Thoracic aorta (tissue), 2 donors: ENCODE measurements at regions not wholly inside any gene's neighbourhood (a gene's known extent, or its start where the extent isn't known, plus 50 kb on each side); places are given as distances from the start of the nearest gene placed in this dataset.

Experiments
- ATAC-seq: fragments of 150-250 bp; one replicate; pipeline ENCODE4 v1.8.0; 2017; ENCODE audit warnings: low read depth; ENCODE audit not compliant: insufficient number of reproducible peaks, low FRiP score
- DNase-seq: peaks from one replicate; pipeline ENCODE4 v3.0.0-alpha.2; 2020; ENCODE audit warnings: low spot score
- H3K27ac ChIP-seq, 2 donors: fragments of 200-600 bp; sonication (generic); 1 replicate in 1 of 2; 2 replicates in 1 of 2; pipeline ENCODE4 v1.5.1; 2016; ENCODE audit warnings: mild to moderate bottlenecking in 2 of 2, moderate library complexity in 2 of 2
- H3K27me3 ChIP-seq: fragments of 200-600 bp; sonication (generic); replicated peaks from 2 replicates; pipeline ENCODE4 v1.6.0; 2016; ENCODE audit warnings: mild to moderate bottlenecking; ENCODE audit not compliant: insufficient read depth
- H3K36me3 ChIP-seq: fragments of 200-600 bp; sonication (generic); one replicate; pipeline ENCODE4 v1.5.1; 2016
- H3K4me1 ChIP-seq, 2 donors: fragments of 200-600 bp; sonication (generic); 1 replicate in 1 of 2; 2 replicates in 1 of 2; pipeline versions ENCODE4 v1.5.1 to v1.6.0; 2016; ENCODE audit warnings: low read depth in 2 of 2, mild to moderate bottlenecking in 1 of 2; ENCODE audit not compliant: control insufficient read depth in 1 of 2
- H3K4me3 ChIP-seq: fragments of 200-600 bp; sonication (generic); 2 replicates; pipeline ENCODE4 v1.5.1; 2016; ENCODE audit warnings: mild to moderate bottlenecking
- H3K9me3 ChIP-seq: fragments of 200-600 bp; sonication (generic); 2 replicates; pipeline ENCODE4 v1.5.1; 2016
- TF ChIP-seq, protein P1 (sequence below): fragments of 200-600 bp; sonication (generic); IDR thresholded peaks from one replicate; pipeline ENCODE4 v1.5.1; 2019; ENCODE audit warnings: antibody characterized with exemption

DNA sequence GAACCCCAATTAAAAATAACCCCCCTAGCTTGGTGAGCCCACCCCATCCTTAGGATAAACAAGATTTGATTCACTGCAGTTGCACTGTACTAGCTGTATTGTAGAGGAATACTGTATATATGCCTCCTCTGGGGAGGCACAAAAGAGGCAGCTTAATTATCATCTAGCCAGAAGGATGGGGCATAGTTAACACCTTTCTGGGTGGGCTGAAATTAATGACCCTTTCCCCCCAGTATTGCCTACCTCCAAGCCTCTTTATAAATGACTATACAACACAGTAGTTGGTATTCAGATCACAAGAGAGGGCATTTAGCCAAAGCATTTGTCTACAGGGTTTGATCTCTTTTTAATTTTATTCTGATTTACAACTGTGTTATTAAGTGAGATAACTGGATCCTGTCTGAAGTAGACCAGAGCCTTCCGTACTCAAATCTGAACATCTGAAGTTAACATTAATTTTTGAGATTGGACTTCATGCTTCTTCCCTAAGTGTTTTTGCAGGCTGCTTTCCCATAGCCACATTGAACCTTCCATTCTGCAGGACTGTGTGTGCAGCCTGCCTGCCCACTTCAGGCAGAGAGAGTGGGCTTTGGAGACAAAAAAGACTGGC, 807.0 kb upstream of the ARRDC4 start:
- Histone ChIP-seq H3K4me3 (no peak overlapping the region), H3K36me3 (no peaks in the 10 kb centered on the region), H3K4me1 (no peaks in the 10 kb centered on the region), H3K27ac (no peak overlapping the region), H3K9me3 (no peaks in the 10 kb centered on the region), H3K27me3 (no peaks in the 10 kb centered on the region)
- TF ChIP-seq, protein P1, sequence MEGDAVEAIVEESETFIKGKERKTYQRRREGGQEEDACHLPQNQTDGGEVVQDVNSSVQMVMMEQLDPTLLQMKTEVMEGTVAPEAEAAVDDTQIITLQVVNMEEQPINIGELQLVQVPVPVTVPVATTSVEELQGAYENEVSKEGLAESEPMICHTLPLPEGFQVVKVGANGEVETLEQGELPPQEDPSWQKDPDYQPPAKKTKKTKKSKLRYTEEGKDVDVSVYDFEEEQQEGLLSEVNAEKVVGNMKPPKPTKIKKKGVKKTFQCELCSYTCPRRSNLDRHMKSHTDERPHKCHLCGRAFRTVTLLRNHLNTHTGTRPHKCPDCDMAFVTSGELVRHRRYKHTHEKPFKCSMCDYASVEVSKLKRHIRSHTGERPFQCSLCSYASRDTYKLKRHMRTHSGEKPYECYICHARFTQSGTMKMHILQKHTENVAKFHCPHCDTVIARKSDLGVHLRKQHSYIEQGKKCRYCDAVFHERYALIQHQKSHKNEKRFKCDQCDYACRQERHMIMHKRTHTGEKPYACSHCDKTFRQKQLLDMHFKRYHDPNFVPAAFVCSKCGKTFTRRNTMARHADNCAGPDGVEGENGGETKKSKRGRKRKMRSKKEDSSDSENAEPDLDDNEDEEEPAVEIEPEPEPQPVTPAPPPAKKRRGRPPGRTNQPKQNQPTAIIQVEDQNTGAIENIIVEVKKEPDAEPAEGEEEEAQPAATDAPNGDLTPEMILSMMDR, result no peak
- ATAC-seq, result no peak
- DNase-seq, result no peak

DNA sequence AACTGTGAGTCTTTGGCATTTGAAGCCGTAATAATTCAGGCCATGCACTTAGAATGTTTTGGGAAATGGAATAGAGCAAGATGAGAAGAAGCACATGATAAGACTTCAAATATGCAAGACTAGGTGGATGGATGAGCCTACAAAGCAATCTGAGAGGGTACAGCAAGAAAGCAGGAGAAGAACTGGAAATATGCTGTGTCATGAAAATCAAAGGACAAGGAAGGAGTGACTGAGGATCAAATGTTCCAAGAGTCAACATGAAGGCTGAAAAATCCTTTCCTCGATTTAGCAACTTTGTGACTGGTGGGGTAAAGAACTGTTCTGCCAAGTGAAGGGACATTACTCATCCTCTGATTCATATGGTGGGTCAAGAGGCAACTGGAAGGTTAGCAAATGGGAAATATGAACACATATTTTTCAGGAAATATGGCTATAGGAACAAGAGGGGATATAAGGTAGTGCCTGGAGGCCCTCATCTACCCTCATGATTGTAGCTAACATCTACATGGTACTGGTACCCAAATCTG, 803.7 kb upstream of the ARRDC4 start:
- no peaks in the 10 kb centered on the region for H3K36me3 ChIP-seq
- H3K27ac ChIP-seq, result no peak overlapping the region
- no peaks in the 10 kb centered on the region for H3K9me3 ChIP-seq
- DNase-seq, result no peak
- ATAC-seq, result no peak
- no peaks in the 10 kb centered on the region for H3K4me1 ChIP-seq
- TF ChIP-seq, protein P1, result no peak
- no peak overlapping the region for H3K4me3 ChIP-seq
- no peaks in the 10 kb centered on the region for H3K27me3 ChIP-seq

DNA sequence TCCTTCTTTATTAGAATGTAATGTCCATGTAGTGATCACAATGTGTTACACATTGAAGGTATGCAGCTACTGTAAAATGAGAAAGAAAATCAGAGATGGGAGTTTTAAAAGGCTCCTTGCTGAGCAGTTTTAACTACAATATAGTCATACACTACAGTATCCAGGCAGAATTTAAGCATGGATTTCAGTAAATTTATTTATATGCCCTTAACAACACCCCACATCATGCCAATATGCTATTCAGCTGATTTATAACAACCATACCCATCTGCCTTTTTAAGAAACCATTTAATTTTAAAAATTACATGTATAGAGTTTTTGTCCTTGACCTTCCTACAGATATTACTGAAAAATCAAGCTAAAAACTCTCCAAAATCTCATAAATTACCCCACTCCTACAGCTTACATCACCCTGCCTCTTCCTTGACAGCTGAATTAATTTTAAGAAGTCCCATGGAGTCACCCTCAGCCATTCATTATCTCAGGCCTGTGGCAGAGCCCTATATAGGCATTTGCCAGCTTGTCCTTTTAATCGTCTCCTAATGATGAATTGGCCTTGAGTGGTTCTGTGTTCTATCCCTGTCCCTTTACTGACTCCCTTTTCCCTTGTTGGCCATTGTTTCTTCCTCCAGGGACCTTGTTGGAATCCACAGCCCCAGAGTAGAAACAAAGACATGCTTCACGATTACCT, 797.6 kb upstream of the ARRDC4 start:
- TF ChIP-seq, protein P1, result no peak
- Histone ChIP-seq H3K4me3 (no peak overlapping the region), H3K27ac (no peak overlapping the region), H3K27me3 (no peaks in the 10 kb centered on the region), H3K9me3 (no peaks in the 10 kb centered on the region), H3K36me3 (no peaks in the 10 kb centered on the region), H3K4me1 (no peaks in the 10 kb centered on the region)
- no peak for DNase-seq
- no peak for ATAC-seq

DNA sequence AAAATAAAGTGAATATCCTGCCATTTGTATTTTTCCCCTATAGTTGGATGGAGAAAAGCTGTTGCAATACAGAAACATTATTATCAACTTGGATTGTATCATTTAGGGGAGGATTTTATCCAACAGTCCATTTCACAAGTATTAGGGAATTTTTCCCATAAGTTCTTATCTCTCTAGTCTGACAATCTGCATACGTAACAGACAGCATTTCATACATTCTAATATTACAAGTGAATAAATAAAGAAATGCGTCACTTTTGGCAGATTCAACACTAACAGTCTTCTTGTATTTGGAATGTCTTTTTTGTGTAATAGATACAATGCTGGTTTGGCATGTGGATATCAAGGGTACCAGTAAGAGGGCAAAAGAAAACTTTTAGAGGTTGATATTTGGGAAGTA, 795.3 kb upstream of the ARRDC4 start:
- no peaks in the 10 kb centered on the region for H3K4me1 ChIP-seq
- no peak overlapping the region for H3K27ac ChIP-seq
- no peaks in the 10 kb centered on the region for H3K9me3 ChIP-seq
- DNase-seq (no peak), ATAC-seq (no peak)
- no peaks in the 10 kb centered on the region for H3K36me3 ChIP-seq
- no peak overlapping the region for H3K4me3 ChIP-seq
- H3K27me3 ChIP-seq, result no peaks in the 10 kb centered on the region
- TF ChIP-seq, protein P1, result no peak

DNA sequence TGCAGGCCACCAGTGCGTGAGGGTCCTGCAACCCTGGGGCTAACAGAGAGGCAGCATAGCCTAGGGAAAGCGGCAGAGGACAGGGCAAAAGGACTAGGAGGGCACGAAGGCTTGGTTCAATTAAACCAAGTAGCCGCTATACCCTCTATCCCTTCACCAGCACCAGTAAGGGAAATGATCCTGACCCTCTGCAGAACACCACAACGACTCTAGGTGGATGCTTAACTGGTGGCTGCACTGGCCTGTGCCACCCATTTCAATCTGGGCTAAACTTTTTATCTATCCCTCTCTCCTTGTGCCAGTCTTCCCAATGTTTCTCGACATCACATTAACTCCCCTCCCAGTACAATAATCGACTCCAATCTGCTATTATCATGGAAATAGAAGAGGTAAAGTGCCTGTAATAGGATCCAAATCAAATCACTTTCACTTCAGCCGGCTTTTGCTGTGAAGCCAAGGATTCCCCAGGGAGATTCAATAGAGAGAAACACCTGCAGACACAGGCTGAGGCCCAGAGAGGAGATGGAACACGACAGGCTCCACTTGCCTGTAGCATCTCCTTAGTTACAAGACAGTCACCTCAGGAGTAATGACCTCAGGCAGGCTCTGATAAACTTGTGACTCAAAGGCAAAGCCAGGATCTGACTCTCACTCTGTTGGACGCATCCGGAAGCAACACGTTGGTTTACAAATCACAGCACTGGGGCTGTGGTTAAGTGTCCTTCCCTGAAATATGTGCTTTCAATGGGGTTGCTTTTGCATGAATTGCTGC, 791.6 kb upstream of the ARRDC4 start:
- ATAC-seq (no peak), DNase-seq (no peak)
- H3K27ac ChIP-seq, result no peak overlapping the region
- H3K4me1 ChIP-seq, result no peaks in the 10 kb centered on the region
- H3K36me3 ChIP-seq, result no peaks in the 10 kb centered on the region
- no peaks in the 10 kb centered on the region for H3K27me3 ChIP-seq
- no peaks in the 10 kb centered on the region for H3K9me3 ChIP-seq
- TF ChIP-seq, protein P1, result no peak
- no peak overlapping the region for H3K4me3 ChIP-seq
